ENCODE measurements at regions not wholly inside any gene's neighbourhood (a gene's known extent, or its start where the extent isn't known, plus 50 kb on each side); places are given as distances from the start of the nearest gene placed in this dataset.

DNA sequence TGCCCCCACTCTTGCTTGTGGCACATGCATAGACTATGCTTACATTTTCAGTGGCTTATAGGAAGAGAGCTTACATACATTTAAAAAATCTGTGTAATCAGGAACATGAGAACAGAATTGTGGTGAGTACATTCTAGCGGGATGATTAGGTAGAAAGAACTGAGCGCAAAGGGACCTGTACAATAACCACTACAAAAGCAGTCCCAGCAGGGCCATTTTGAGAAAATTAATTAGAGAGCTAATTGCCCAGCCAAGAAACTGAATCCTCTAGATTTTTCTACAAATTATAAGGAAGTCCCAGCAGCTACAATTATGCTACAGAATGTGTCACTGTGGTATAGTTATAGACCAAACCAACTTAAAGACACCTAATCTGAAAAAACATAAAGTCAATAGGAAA lies 105.6 kb upstream of the TNFAIP3 start:
- DNase-seq (ENCODE audit: low read depth) = no peak

DNA sequence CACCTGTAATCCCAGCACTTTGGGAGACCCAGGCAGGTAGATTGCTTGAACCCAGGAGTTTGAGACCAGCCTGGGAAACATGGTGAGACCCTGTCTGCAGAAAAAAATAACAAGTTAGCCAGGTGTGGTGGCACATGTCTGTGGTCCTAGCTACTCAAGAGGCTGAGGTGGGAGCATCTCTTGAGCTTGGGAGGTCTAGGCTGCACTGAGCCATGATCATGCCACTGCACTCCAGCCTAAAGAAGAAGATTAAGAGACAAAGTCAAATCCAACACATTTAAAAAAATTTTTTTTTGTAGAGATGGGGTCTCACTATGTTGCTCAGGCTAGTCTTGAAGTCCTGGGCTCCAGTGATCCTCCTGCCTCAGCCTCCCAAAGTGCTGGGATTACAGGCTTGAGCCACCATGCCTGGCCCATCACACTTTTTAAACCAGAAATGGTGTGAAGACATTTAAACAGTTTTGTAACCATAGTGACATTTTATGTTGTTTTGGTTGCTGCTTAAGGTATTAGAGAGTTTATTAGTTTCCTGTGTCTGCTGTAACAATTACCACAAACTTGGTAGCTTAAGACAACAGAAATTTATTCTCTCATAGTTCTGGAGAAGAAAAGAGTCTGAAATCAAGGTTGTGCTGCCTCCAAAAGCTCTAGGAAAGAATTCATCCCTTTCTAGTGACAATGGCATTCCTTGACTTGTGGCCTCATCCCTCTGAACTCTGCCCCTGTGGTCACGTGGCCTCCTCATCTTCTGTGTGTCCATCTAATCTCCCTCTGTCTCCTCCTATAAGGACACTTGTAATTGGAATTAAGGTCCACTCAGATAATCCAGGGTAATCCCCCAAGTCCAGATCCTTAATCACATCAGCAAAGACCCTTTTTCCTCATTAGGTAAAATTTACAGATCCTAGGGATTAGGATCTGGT lies 104.6 kb upstream of the TNFAIP3 start:
- no peak for DNase-seq (ENCODE audit: low read depth)
- TF ChIP-seq, protein P1, sequence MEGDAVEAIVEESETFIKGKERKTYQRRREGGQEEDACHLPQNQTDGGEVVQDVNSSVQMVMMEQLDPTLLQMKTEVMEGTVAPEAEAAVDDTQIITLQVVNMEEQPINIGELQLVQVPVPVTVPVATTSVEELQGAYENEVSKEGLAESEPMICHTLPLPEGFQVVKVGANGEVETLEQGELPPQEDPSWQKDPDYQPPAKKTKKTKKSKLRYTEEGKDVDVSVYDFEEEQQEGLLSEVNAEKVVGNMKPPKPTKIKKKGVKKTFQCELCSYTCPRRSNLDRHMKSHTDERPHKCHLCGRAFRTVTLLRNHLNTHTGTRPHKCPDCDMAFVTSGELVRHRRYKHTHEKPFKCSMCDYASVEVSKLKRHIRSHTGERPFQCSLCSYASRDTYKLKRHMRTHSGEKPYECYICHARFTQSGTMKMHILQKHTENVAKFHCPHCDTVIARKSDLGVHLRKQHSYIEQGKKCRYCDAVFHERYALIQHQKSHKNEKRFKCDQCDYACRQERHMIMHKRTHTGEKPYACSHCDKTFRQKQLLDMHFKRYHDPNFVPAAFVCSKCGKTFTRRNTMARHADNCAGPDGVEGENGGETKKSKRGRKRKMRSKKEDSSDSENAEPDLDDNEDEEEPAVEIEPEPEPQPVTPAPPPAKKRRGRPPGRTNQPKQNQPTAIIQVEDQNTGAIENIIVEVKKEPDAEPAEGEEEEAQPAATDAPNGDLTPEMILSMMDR (IDR thresholded peaks at IDR 0.05; ENCODE audit: insufficient read depth, low read depth, low read length) = no peak
- no peak overlapping the region for H3K4me3 ChIP-seq (ENCODE audit: low read depth, low read length)

More for the DNA sequence above, 105.6 kb upstream of the TNFAIP3 start:
- TF ChIP-seq, protein P1 (IDR thresholded peaks at IDR 0.05; ENCODE audit: insufficient read depth, low read depth, low read length) = no peak
- H3K4me3 ChIP-seq (ENCODE audit: low read depth, low read length) = no peak overlapping the region

- no peak for DNase-seq (ENCODE audit: low read depth)
- TF ChIP-seq, protein P1 (IDR thresholded peaks at IDR 0.05; ENCODE audit: insufficient read depth, low read depth, low read length) = no peak
- H3K4me3 ChIP-seq (ENCODE audit: low read depth, low read length) = no peak overlapping the region
Measured at GRCh38 chr6:137763436-137763835, 103.6 kb upstream of the TNFAIP3 start.

DNA sequence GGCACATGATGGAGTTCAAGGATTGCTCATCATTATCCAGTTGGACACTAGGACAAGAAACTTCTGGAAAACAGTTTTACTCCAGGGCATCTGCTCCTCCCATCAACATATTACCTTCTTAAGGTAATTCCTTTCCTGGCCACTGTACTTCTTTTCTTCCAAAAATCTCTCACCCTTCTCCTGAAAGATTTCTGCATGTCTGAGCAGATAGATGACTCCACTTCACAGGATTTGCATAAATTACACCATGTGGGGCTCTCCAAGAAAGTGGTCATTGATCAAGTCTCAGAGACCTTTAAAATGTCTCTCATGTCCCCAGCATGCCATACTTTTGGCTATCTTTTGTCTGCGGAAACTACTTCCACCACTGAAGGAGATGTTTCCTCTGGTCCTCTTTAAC lies 103.2 kb upstream of the TNFAIP3 start:
- H3K4me3 ChIP-seq (ENCODE audit: low read depth, low read length) = no peak overlapping the region
- DNase-seq (ENCODE audit: low read depth) = no peak
- TF ChIP-seq, protein P1 (IDR thresholded peaks at IDR 0.05; ENCODE audit: insufficient read depth, low read depth, low read length) = no peak

- DNase-seq (ENCODE audit: low read depth) = peak; percentile 17
- no peak overlapping the region for H3K4me3 ChIP-seq (ENCODE audit: low read depth, low read length)
- TF ChIP-seq, protein P1 (IDR thresholded peaks at IDR 0.05; ENCODE audit: insufficient read depth, low read depth, low read length) = no peak
Measured at GRCh38 chr6:137764464-137764863, 102.6 kb upstream of the TNFAIP3 start.

DNA sequence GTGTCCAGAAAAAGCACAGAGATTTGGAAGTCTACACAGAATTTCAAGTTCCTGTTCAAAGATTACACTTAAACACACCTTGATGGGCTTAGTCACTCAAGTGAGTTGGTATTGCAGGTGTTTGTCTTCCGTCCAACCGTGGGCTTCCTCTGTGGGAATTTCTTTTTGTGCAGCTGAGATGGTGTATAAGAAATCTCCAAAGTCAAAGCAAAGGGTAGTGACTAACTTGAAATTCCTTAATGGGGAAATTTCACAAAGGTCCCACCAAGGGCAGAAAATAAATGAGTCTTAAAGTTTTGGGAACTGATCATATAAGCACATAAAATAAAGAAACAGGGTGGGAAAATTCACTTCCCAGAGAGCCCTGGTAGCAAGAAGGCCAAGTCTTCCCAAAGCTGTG lies 102.0 kb upstream of the TNFAIP3 start:
- TF ChIP-seq, protein P1 (IDR thresholded peaks at IDR 0.05; ENCODE audit: insufficient read depth, low read depth, low read length) = no peak
- no peak for DNase-seq (ENCODE audit: low read depth)
- no peak overlapping the region for H3K4me3 ChIP-seq (ENCODE audit: low read depth, low read length)
